ENCODE measurements at regions not wholly inside any gene's neighbourhood (a gene's known extent, or its start where the extent isn't known, plus 50 kb on each side); places are given as distances from the start of the nearest gene placed in this dataset.

DNA sequence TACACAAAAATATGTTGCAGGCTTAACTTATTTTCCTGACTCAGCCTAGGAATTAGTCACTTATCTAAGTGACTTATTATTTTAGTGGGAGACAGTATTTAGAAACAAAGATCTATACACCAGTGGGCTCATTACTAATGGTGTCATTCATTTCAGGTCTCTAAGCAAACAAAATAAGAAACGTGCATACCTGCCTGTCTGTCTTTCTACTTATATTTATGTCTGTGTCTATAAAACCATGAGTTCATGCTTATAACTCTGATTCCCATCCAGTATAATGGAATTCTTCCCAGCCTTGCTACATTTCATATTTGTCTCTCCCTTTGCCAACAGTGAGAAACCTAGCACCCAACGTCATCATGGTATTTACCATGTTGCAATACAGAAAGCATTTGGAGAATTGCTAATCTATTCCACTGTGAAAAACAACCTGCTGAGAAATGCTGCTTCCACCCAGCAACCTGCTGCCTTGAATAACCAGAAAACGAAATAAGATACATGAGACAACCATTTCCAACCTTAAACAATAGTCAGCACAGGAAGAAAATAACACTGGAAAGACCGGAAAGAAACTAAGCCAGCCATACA is 501.0 kb downstream of the GLRX3 start:
- TF ChIP-seq, protein P1, sequence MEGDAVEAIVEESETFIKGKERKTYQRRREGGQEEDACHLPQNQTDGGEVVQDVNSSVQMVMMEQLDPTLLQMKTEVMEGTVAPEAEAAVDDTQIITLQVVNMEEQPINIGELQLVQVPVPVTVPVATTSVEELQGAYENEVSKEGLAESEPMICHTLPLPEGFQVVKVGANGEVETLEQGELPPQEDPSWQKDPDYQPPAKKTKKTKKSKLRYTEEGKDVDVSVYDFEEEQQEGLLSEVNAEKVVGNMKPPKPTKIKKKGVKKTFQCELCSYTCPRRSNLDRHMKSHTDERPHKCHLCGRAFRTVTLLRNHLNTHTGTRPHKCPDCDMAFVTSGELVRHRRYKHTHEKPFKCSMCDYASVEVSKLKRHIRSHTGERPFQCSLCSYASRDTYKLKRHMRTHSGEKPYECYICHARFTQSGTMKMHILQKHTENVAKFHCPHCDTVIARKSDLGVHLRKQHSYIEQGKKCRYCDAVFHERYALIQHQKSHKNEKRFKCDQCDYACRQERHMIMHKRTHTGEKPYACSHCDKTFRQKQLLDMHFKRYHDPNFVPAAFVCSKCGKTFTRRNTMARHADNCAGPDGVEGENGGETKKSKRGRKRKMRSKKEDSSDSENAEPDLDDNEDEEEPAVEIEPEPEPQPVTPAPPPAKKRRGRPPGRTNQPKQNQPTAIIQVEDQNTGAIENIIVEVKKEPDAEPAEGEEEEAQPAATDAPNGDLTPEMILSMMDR (IDR thresholded peaks at IDR 0.05): no peak
- TF ChIP-seq POLR2A (IDR thresholded peaks at IDR 0.05): no peak
